ENCODE measurements at regions not wholly inside any gene's neighbourhood (a gene's known extent, or its start where the extent isn't known, plus 50 kb on each side); places are given as distances from the start of the nearest gene placed in this dataset.

DNA sequence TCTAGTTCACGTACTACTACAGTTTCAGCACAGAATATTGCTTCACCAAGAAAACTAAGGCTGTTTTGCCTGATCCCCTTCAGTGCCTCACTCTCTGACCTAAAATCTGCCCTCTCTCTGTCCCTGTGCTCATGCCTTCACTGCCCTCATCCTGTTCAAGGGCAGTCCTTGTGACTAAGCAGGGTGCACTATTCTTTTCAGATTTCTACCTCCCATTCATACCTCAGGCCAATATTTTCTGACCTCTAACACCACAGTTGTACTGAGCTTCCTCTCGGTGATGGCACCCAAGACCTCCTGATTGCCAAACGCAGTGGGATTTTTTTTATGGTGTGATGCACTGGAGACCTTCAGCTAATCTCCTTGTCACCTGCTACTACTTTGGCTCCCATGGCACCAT is 57.7 kb upstream of the GADD45A start:
- H3K4me1 ChIP-seq (ENCODE audit: insufficient read depth, insufficient read length): no peaks in the 10 kb centered on the region
- no peak overlapping the region for H3K9ac ChIP-seq (ENCODE audit: insufficient read length, low read depth)
- TF ChIP-seq ZNF274 (IDR thresholded peaks at IDR 0.05; ENCODE audit: low read depth, low read length) (no peak), SUZ12 (IDR thresholded peaks at IDR 0.05; ENCODE audit: extremely low read depth, insufficient read depth, insufficient read length) (no peak), YY1 (IDR thresholded peaks at IDR 0.05; ENCODE audit: insufficient read depth, insufficient read length) (no peak)
- DNase-seq (ENCODE audit: low read depth, low spot score): no peak
- no peaks in the 10 kb centered on the region for H3K36me3 ChIP-seq (ENCODE audit: insufficient read depth, insufficient read length, low read length)
- no peaks in the 10 kb centered on the region for H3K9me3 ChIP-seq (ENCODE audit: insufficient read depth, low read length)
- no peaks in the 10 kb centered on the region for H3K27me3 ChIP-seq (ENCODE audit: insufficient read depth, insufficient read length)
- H3K4me3 ChIP-seq (ENCODE audit: insufficient read length, low read depth): no peak overlapping the region

DNA sequence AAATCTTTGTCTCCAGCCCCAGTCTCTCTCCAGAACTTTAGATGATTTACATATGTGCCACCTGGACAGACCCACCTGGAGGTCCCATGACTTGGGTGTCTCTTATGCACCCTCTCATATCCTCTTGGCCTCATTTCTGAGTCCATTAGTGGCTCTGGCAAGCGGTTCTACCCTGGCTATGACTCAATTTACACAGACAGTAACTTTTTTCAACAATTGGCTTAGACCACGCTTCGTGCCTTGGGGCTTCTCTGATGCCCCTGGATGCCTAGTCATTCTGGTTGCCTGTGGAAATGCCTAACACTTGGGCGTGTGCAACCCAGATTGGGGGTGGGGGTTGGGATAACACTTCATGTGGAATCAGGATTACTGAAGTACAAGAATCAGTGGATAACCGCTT is 57.1 kb upstream of the GADD45A start:
- H3K4me3 ChIP-seq (ENCODE audit: insufficient read length, low read depth): no peak overlapping the region
- H3K36me3 ChIP-seq (ENCODE audit: insufficient read depth, insufficient read length, low read length): no peaks in the 10 kb centered on the region
- TF ChIP-seq SUZ12 (IDR thresholded peaks at IDR 0.05; ENCODE audit: extremely low read depth, insufficient read depth, insufficient read length) (no peak), YY1 (IDR thresholded peaks at IDR 0.05; ENCODE audit: insufficient read depth, insufficient read length) (no peak), ZNF274 (IDR thresholded peaks at IDR 0.05; ENCODE audit: low read depth, low read length) (no peak)
- no peaks in the 10 kb centered on the region for H3K27me3 ChIP-seq (ENCODE audit: insufficient read depth, insufficient read length)
- H3K4me1 ChIP-seq (ENCODE audit: insufficient read depth, insufficient read length): no peaks in the 10 kb centered on the region
- H3K9me3 ChIP-seq (ENCODE audit: insufficient read depth, low read length): no peaks in the 10 kb centered on the region
- H3K9ac ChIP-seq (ENCODE audit: insufficient read length, low read depth): no peak overlapping the region
- DNase-seq (ENCODE audit: low read depth, low spot score): no peak

DNA sequence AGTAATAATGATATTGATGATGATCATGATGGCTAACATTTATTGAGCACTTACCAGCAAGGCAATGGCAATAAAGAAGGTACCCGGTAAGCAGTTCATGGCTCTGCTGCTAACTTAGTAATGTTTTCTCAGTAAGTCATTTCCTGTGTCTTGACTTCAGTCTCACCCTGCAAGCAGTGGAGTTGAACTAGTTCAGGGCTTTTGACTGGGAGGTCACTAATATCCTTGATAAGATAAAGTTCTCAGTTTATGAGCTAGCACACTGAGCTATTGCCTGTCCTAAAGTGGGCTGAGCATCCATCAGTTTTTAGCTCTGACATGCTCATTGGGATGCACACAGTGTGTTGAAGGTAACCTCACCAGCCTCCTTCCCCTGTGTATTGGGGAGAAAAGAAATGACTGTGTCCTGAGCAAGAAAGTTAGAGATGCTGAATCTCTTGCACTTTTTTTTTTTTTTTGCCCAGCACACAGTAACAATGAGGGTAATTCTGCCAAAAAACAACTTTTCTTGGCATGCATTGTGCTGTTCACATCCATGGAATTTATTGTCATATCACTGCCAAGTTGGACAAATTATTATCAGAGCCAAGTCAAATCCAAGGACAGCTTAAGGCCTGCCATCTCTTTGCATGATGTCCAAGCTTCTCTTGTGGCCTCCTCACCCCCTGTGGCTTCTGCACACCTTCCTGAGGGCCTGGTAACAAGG is 55.5 kb upstream of the GADD45A start:
- H3K9ac ChIP-seq (ENCODE audit: insufficient read length, low read depth): no peak overlapping the region
- TF ChIP-seq SUZ12 (IDR thresholded peaks at IDR 0.05; ENCODE audit: extremely low read depth, insufficient read depth, insufficient read length): no peak
- TF ChIP-seq ZNF274 (IDR thresholded peaks at IDR 0.05; ENCODE audit: low read depth, low read length): no peak
- TF ChIP-seq YY1 (IDR thresholded peaks at IDR 0.05; ENCODE audit: insufficient read depth, insufficient read length): no peak
- no peaks in the 10 kb centered on the region for H3K36me3 ChIP-seq (ENCODE audit: insufficient read depth, insufficient read length, low read length)
- no peaks in the 10 kb centered on the region for H3K9me3 ChIP-seq (ENCODE audit: insufficient read depth, low read length)
- H3K4me3 ChIP-seq (ENCODE audit: insufficient read length, low read depth): no peak overlapping the region
- H3K27me3 ChIP-seq (ENCODE audit: insufficient read depth, insufficient read length): no peaks in the 10 kb centered on the region
- H3K4me1 ChIP-seq (ENCODE audit: insufficient read depth, insufficient read length): peaks cover 4% of the 10 kb centered on the region
- no peak for DNase-seq (ENCODE audit: low read depth, low spot score)

DNA sequence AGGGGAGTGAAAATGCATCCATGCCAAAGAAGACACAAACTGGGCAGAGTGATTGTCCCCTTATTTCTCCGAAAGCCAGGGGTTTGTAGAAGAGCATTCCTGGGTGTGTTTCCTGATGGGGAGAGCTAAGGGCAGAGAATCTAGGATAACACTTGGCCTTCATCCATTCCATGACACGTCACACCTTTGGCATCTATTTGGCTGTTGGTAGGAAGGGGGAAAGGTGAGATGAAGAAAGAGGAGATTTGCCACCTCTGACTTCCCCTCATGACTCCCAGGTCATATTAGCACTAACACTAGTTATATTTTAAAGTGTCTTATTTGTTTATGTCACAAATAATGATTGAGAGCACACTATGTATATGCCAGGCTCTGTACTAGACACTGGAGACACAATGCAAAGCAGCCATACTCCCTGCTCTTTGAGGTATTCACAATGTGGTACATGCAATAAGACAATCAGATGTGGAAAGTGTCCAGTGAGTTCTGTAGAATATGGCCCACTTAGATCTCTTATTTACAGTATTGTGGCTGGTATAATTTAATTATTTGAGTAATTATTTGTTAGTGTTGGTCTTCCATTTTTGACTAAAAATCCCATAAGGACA is 54.5 kb upstream of the GADD45A start:
- TF ChIP-seq SUZ12 (IDR thresholded peaks at IDR 0.05; ENCODE audit: extremely low read depth, insufficient read depth, insufficient read length) (no peak), ZNF274 (IDR thresholded peaks at IDR 0.05; ENCODE audit: low read depth, low read length) (no peak), YY1 (IDR thresholded peaks at IDR 0.05; ENCODE audit: insufficient read depth, insufficient read length) (no peak)
- DNase-seq (ENCODE audit: low read depth, low spot score): no peak

DNA sequence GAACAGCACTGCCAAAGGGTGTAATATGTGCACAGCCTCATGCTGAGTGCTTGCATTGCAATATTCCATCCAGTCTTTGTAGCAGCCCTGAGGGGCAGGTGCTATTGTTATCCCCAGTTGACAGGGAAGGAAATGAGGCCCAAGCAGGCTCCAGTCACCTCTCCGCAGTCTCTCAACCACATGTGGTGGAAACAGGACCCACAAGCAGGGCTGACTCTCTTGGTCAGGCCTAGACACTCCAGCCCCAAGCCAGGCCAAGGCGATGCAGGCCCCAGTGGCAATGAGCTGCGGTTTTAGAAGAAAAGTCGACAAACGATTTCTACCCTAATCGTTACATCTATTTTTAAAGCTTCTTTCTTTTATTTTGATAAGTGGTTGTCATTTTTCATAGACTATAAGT is 52.6 kb upstream of the GADD45A start:
- DNase-seq (ENCODE audit: low read depth, low spot score): no peak
- no peak for TF ChIP-seq YY1 (IDR thresholded peaks at IDR 0.05; ENCODE audit: insufficient read depth, insufficient read length)
- no peak for TF ChIP-seq SUZ12 (IDR thresholded peaks at IDR 0.05; ENCODE audit: extremely low read depth, insufficient read depth, insufficient read length)
- TF ChIP-seq ZNF274 (IDR thresholded peaks at IDR 0.05; ENCODE audit: low read depth, low read length): no peak

More for the DNA sequence above, 54.5 kb upstream of the GADD45A start:
- H3K4me3 ChIP-seq (ENCODE audit: insufficient read length, low read depth): no peak overlapping the region
- no peaks in the 10 kb centered on the region for H3K27me3 ChIP-seq (ENCODE audit: insufficient read depth, insufficient read length)
- H3K9me3 ChIP-seq (ENCODE audit: insufficient read depth, low read length): no peaks in the 10 kb centered on the region
- peaks cover 4% of the 10 kb centered on the region for H3K4me1 ChIP-seq (ENCODE audit: insufficient read depth, insufficient read length)
- no peaks in the 10 kb centered on the region for H3K36me3 ChIP-seq (ENCODE audit: insufficient read depth, insufficient read length, low read length)
- no peak overlapping the region for H3K9ac ChIP-seq (ENCODE audit: insufficient read length, low read depth)

DNA sequence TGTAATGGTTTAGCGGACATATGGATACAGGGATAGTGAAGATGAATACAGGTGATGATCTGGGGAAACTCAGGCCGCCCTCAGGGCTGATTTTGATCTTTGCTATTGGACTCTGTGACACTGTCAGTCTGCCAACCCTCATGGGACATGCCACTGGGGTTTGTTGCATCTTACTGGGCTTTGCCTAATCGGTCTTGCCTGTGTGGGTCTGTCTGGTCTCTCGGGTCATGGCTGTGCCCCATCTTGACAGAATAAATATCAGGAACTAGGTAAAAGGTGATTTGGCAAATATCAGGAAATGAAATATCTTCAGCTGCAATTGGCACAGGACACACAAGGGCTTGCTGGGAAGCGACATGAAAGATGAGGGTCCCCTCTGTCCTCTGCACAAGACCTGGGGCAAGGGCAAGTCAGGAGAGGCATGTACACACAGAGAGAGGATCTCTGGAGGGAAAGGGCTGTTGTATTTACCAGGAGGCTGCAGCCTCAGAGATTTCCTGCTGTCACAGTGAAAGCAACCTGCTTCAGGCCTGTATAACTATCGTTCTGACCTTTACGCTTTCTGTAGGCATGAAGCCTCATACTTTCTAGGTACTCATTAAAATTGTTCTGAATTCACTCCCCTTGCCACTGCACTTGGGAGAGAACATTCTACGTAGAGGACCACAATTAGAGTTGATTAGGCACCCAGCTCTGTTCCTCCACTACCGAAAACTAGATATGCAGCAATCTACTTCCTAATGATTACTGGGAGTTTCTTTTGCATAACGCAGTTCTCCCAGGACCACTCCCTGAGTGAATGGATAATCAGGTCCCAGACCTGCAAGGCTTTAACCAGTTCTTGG is 52.0 kb upstream of the GADD45A start:
- no peak for DNase-seq (ENCODE audit: low read depth, low spot score)
- Histone ChIP-seq H3K9ac (ENCODE audit: insufficient read length, low read depth) (no peak overlapping the region), H3K4me3 (ENCODE audit: insufficient read length, low read depth) (no peak overlapping the region), H3K36me3 (ENCODE audit: insufficient read depth, insufficient read length, low read length) (no peaks in the 10 kb centered on the region), H3K9me3 (ENCODE audit: insufficient read depth, low read length) (no peaks in the 10 kb centered on the region), H3K27me3 (ENCODE audit: insufficient read depth, insufficient read length) (no peaks in the 10 kb centered on the region), H3K4me1 (ENCODE audit: insufficient read depth, insufficient read length) (peaks cover 4% of the 10 kb centered on the region)
- no peak for TF ChIP-seq ZNF274 (IDR thresholded peaks at IDR 0.05; ENCODE audit: low read depth, low read length)
- TF ChIP-seq SUZ12 (IDR thresholded peaks at IDR 0.05; ENCODE audit: extremely low read depth, insufficient read depth, insufficient read length): no peak
- TF ChIP-seq YY1 (IDR thresholded peaks at IDR 0.05; ENCODE audit: insufficient read depth, insufficient read length): no peak

More for the DNA sequence above, 52.6 kb upstream of the GADD45A start:
- H3K9ac ChIP-seq (ENCODE audit: insufficient read length, low read depth): no peak overlapping the region
- no peak overlapping the region for H3K4me3 ChIP-seq (ENCODE audit: insufficient read length, low read depth)
- no peaks in the 10 kb centered on the region for H3K27me3 ChIP-seq (ENCODE audit: insufficient read depth, insufficient read length)
- no peaks in the 10 kb centered on the region for H3K9me3 ChIP-seq (ENCODE audit: insufficient read depth, low read length)
- H3K36me3 ChIP-seq (ENCODE audit: insufficient read depth, insufficient read length, low read length): no peaks in the 10 kb centered on the region
- H3K4me1 ChIP-seq (ENCODE audit: insufficient read depth, insufficient read length): peaks cover 4% of the 10 kb centered on the region

Data from NT2/D1 (cell line).